Fibroblast of lung (primary cell): ENCODE measurements at regions not wholly inside any gene's neighbourhood (a gene's known extent, or its start where the extent isn't known, plus 50 kb on each side); places are given as distances from the start of the nearest gene placed in this dataset.

Source experiments
- DNase-seq, 2 donors: peaks; one replicate each; pipeline versions ENCODE4 v3.0.0 to v3.0.0-alpha.2; 2010; ENCODE audit warnings: low read depth in 2 of 2
- H2AFZ ChIP-seq: 2 replicates; pipeline ENCODE4 v1.5.1; 2012; ENCODE audit warnings: low read length, control low read depth, inconsistent platforms
- H3K27ac ChIP-seq: 2 replicates; pipeline ENCODE4 v1.5.1; 2011; ENCODE audit warnings: low read length, control low read depth; ENCODE audit not compliant: insufficient read depth
- H3K27me3 ChIP-seq: 2 replicates; pipeline ENCODE4 v1.5.1; 2011; ENCODE audit warnings: mild to moderate bottlenecking, low read length; ENCODE audit not compliant: control insufficient read depth, insufficient read depth
- H3K36me3 ChIP-seq: 2 replicates; pipeline ENCODE4 v1.5.1; 2011; ENCODE audit warnings: low read length; ENCODE audit not compliant: control insufficient read depth, insufficient read depth
- H3K4me1 ChIP-seq: 2 replicates; pipeline ENCODE4 v1.5.1; 2011; ENCODE audit warnings: low read length; ENCODE audit not compliant: control insufficient read depth, insufficient read depth; ENCODE audit errors: extremely low read depth
- H3K4me2 ChIP-seq: 2 replicates; pipeline ENCODE4 v1.5.1; 2011; ENCODE audit warnings: low read length, control low read depth; ENCODE audit not compliant: insufficient read depth; ENCODE audit errors: extremely low read depth
- H3K4me3 ChIP-seq, 4 experiments: fragments of 200-600 bp in 1 of 4; sonication (generic) in 1 of 4; replicated peaks in 1 of 4; 2 replicates each; pipeline ENCODE4 v1.5.1; 2011 to 2016; ENCODE audit warnings: low read length in 4 of 4, low read depth in 3 of 4, mild to moderate bottlenecking in 3 of 4, control low read depth in 2 of 4, inconsistent platforms in 1 of 4, mixed read lengths in 1 of 4; ENCODE audit not compliant: insufficient read depth in 1 of 4; ENCODE audit errors: control extremely low read depth in 1 of 4
- H3K79me2 ChIP-seq: 2 replicates; pipeline ENCODE4 v1.5.1; 2012; ENCODE audit warnings: mild to moderate bottlenecking, low read length, inconsistent platforms; ENCODE audit not compliant: control insufficient read depth, insufficient read depth
- H3K9ac ChIP-seq: 2 replicates; pipeline ENCODE4 v1.5.1; 2011; ENCODE audit warnings: mild to moderate bottlenecking, low read length, control low read depth; ENCODE audit not compliant: insufficient read depth
- H3K9me3 ChIP-seq: 2 replicates; pipeline ENCODE4 v1.5.1; 2012; ENCODE audit warnings: low read depth, low read length; ENCODE audit not compliant: control insufficient read depth, insufficient read depth
- H4K20me1 ChIP-seq: 2 replicates; pipeline ENCODE4 v1.5.1; 2011; ENCODE audit warnings: low read length; ENCODE audit not compliant: control insufficient read depth, insufficient read depth; ENCODE audit errors: extremely low read depth
- EZH2 ChIP-seq: IDR thresholded peaks from 2 replicates; pipeline ENCODE4 v1.5.1; 2012; ENCODE audit warnings: low read length, control low read depth, mild to moderate bottlenecking; ENCODE audit errors: missing control alignments
- TF ChIP-seq, protein P1 (sequence below), 2 donors: IDR thresholded peaks in 1 of 2; conservative IDR thresholded peaks in 1 of 2; 1 replicate in 1 of 2; 2 replicates in 1 of 2; pipeline ENCODE4 v1.5.1; 2011 to 2012; ENCODE audit warnings: low read length in 2 of 2, control low read depth in 1 of 2, inconsistent platforms in 1 of 2, low read depth in 1 of 2, mild to moderate bottlenecking in 1 of 2

DNA sequence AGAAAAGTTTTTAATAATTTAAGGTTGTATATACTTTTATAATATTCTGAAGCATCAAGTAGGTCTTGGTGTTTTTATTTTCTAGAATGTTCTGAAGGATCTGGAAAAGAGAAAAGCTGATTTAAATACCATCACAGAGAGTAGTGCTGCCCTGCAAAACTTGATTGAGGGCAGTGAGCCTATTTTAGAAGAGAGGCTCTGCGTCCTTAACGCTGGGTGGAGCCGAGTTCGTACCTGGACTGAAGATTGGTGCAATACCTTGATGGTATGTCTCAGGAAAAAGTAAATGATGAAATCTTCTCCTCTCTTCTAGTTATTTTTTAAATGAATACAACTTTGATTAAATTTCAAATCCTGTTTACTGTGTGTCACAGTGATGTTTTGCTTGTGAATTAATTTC, 225.7 kb downstream of the UTRN start:
- no peak for TF ChIP-seq EZH2
- TF ChIP-seq, protein P1, sequence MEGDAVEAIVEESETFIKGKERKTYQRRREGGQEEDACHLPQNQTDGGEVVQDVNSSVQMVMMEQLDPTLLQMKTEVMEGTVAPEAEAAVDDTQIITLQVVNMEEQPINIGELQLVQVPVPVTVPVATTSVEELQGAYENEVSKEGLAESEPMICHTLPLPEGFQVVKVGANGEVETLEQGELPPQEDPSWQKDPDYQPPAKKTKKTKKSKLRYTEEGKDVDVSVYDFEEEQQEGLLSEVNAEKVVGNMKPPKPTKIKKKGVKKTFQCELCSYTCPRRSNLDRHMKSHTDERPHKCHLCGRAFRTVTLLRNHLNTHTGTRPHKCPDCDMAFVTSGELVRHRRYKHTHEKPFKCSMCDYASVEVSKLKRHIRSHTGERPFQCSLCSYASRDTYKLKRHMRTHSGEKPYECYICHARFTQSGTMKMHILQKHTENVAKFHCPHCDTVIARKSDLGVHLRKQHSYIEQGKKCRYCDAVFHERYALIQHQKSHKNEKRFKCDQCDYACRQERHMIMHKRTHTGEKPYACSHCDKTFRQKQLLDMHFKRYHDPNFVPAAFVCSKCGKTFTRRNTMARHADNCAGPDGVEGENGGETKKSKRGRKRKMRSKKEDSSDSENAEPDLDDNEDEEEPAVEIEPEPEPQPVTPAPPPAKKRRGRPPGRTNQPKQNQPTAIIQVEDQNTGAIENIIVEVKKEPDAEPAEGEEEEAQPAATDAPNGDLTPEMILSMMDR (conservative IDR thresholded peaks at IDR 0.05 in 1 of 2, IDR thresholded peaks at IDR 0.05 in 1 of 2; ENCODE audit: low read depth in 1 of 2, low read length in 2 of 2) = no peak
- H3K27ac ChIP-seq = no peak overlapping the region
- H3K4me3 ChIP-seq = no peak overlapping the region
- peaks cover 2% of the 10 kb centered on the region for H3K36me3 ChIP-seq
- no peaks in the 10 kb centered on the region for H3K9me3 ChIP-seq
- no peaks in the 10 kb centered on the region for H4K20me1 ChIP-seq
- H3K79me2 ChIP-seq = no peaks in the 10 kb centered on the region
- H3K4me1 ChIP-seq = no peaks in the 10 kb centered on the region
- no peak overlapping the region for H2AFZ ChIP-seq
- H3K9ac ChIP-seq = no peak overlapping the region
- H3K4me2 ChIP-seq = no peak overlapping the region
- H3K27me3 ChIP-seq = no peaks in the 10 kb centered on the region
- no peak for DNase-seq

DNA sequence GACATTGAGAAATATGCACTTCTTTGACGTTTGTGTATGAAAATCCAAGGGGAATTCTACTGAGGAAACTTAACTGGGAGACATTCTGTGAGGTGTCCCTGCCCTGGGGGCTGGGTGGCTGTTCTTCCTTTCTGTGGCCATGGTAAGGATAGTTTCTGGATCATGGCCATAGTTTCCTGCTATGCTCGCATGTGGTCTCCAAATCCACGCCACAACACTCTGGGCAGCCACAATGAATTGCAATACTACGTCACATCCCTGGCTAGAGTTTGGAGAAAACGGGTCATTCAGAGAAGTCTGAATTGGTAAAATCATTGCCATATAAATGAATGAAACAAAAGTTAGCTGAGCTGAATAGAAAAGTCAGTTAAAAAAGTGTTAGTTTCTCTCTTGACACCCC, 230.6 kb downstream of the UTRN start:
- Histone ChIP-seq H3K4me2 (no peak overlapping the region), H3K9me3 (no peaks in the 10 kb centered on the region), H4K20me1 (no peaks in the 10 kb centered on the region), H3K4me1 (no peaks in the 10 kb centered on the region), H3K4me3 (no peak overlapping the region), H3K27ac (no peak overlapping the region), H3K9ac (no peak overlapping the region), H2AFZ (no peak overlapping the region), H3K27me3 (no peaks in the 10 kb centered on the region), H3K36me3 (peaks cover 2% of the 10 kb centered on the region), H3K79me2 (no peaks in the 10 kb centered on the region)
- TF ChIP-seq EZH2 = no peak
- TF ChIP-seq, protein P1 (conservative IDR thresholded peaks at IDR 0.05 in 1 of 2, IDR thresholded peaks at IDR 0.05 in 1 of 2; ENCODE audit: low read depth in 1 of 2, low read length in 2 of 2) = no peak
- peak in 1 of 2 donors; percentile 11 for DNase-seq

- Histone ChIP-seq H3K9ac (no peak overlapping the region), H3K4me1 (no peaks in the 10 kb centered on the region), H3K9me3 (no peaks in the 10 kb centered on the region), H3K27ac (no peak overlapping the region), H2AFZ (no peak overlapping the region), H4K20me1 (no peaks in the 10 kb centered on the region), H3K4me2 (no peak overlapping the region), H3K79me2 (no peaks in the 10 kb centered on the region), H3K27me3 (no peaks in the 10 kb centered on the region), H3K36me3 (peaks cover 2% of the 10 kb centered on the region), H3K4me3 (no peak overlapping the region)
- TF ChIP-seq EZH2 = no peak
- TF ChIP-seq, protein P1 (conservative IDR thresholded peaks at IDR 0.05 in 1 of 2, IDR thresholded peaks at IDR 0.05 in 1 of 2; ENCODE audit: low read depth in 1 of 2, low read length in 2 of 2) = no peak
- no peak for DNase-seq
These were observed 234.3 kb downstream of the UTRN start for GRCh38 chr6:144519426-144519825.
